Panc1 (cell line): ENCODE measurements at regions not wholly inside any gene's neighbourhood (a gene's known extent, or its start where the extent isn't known, plus 50 kb on each side); places are given as distances from the start of the nearest gene placed in this dataset.
A peak's percentile ranks its signal among the peaks of the same experiment; 100 is the strongest.
"Not testable (repeated sequence)": the region's sequence is repeated elsewhere in the genome, so short reads cannot be mapped to it uniquely, and the experiment has no call there.

Experiments
- ATAC-seq: fragments of 200-7000 bp; cut with Tn5 transposase; 2 replicates; pipeline ENCODE4 v1.9.1; 2020; ENCODE audit warnings: mild to moderate bottlenecking, moderate library complexity
- BruUV-seq: library from RNA; stranded (reverse); fragments of 400-500 nt; replicated peaks from 2 replicates; lab custom pipeline; 2021; lab: Mats Ljungman, UMichigan
- CTCF ChIA-PET: fragments of 300-600 bp; sonication (Branson Sonifier 250); formaldehyde crosslinking; loops from one replicate; lab custom pipeline; 2022; ENCODE audit warnings: antibody characterized with exemption; lab: Charles Lee
- POLR2A ChIA-PET: fragments of 300-600 bp; sonication (Branson Sonifier 250); formaldehyde crosslinking; loops from one replicate; lab custom pipeline; 2022; ENCODE audit warnings: antibody characterized with exemption; lab: Charles Lee
- DNase-seq: peaks from one replicate; pipeline ENCODE4 v3.0.0-alpha.2; 2010; ENCODE audit warnings: low read depth, low spot score
- H3K27ac ChIP-seq: 2 replicates; pipeline ENCODE4 v1.5.1; 2011; ENCODE audit warnings: mild to moderate bottlenecking, low read length, inconsistent platforms
- H3K27me3 ChIP-seq: fragments of 200-500 bp; sonication (Bioruptor generic); 2 replicates; pipeline ENCODE4 v1.6.0; 2014; ENCODE audit warnings: low read length, inconsistent platforms; ENCODE audit not compliant: control insufficient read depth, insufficient read depth
- H3K36me3 ChIP-seq: fragments of 200-500 bp; sonication (Bioruptor generic); 2 replicates; pipeline ENCODE4 v1.5.1; 2014; ENCODE audit warnings: inconsistent platforms, mild to moderate bottlenecking, low read length, moderate library complexity; ENCODE audit not compliant: control insufficient read depth, insufficient read depth
- H3K4me1 ChIP-seq: 2 replicates; pipeline ENCODE4 v1.5.1; 2011; ENCODE audit warnings: inconsistent platforms, mild to moderate bottlenecking, low read length, moderate library complexity; ENCODE audit not compliant: control insufficient read depth, insufficient read depth
- H3K4me3 ChIP-seq, 2 experiments: 2 replicates each; pipeline ENCODE4 v1.5.1; 2011 to 2012; ENCODE audit warnings: low read depth in 2 of 2, low read length in 2 of 2, mild to moderate bottlenecking in 2 of 2, inconsistent platforms in 1 of 2, moderate library complexity in 1 of 2
- H3K9me3 ChIP-seq: fragments of 200-500 bp; sonication (Bioruptor generic); 2 replicates; pipeline ENCODE4 v1.5.1; 2014; ENCODE audit warnings: low read depth, mild to moderate bottlenecking, inconsistent platforms, low read length, moderate library complexity; ENCODE audit not compliant: control insufficient read depth, insufficient read depth
- CTCF ChIP-seq: fragments of 450-650 bp; IDR thresholded peaks from 2 replicates; pipeline ENCODE4 v1.5.1; 2017; ENCODE audit warnings: mild to moderate bottlenecking
- POLR2AphosphoS5 ChIP-seq: IDR thresholded peaks from 2 replicates; pipeline ENCODE4 v1.6.1; 2012; ENCODE audit warnings: mild to moderate bottlenecking, low read depth, low read length, moderate library complexity
- REST ChIP-seq, 2 experiments: IDR thresholded peaks; 2 replicates each; pipeline ENCODE4 v1.6.1; 2011 to 2012; ENCODE audit warnings: low read depth in 2 of 2, control low read depth in 1 of 2, low read length in 1 of 2, mild to moderate bottlenecking in 1 of 2, moderate library complexity in 1 of 2; ENCODE audit not compliant: insufficient read depth in 1 of 2
- SIN3A ChIP-seq: IDR thresholded peaks from 2 replicates; pipeline ENCODE4 v1.6.1; 2012; ENCODE audit warnings: low read depth, mild to moderate bottlenecking, low read length, moderate library complexity, borderline replicate concordance; ENCODE audit not compliant: insufficient read depth
- TCF7L2 ChIP-seq: IDR thresholded peaks from 2 replicates; pipeline ENCODE4 v1.6.1; 2011; ENCODE audit warnings: mild to moderate bottlenecking, low read depth, low read length, inconsistent platforms
- in situ Hi-C: cut with HindIII; loops from 2 replicates; pipeline ENCODE4 v1.10.0; 2016; ENCODE audit warnings: low sequenced_read_pairs, low pct_unique_long_range_greater_than_20kb
- intact Hi-C: fragments of 100-400 bp; cut with micrococcal nuclease; formaldehyde crosslinking; loops from one replicate; pipeline ENCODE4 v1.10.0; 2022; ENCODE audit not compliant: unreplicated experiment

GRCh38 chr5:124609685-124610084, 136.8 kb downstream of the ZNF608 start:
- H3K9me3 ChIP-seq, H3K27me3 ChIP-seq, H3K36me3 ChIP-seq, H3K27ac ChIP-seq, POLR2A ChIA-PET, in situ Hi-C loops, CTCF ChIA-PET, H3K4me3 ChIP-seq, H3K4me1 ChIP-seq, ATAC-seq, intact Hi-C loops, DNase-seq, BruUV-seq: not testable (repeated sequence)

GRCh38 chr5:124606543-124606942, 139.9 kb downstream of the ZNF608 start:
- TF ChIP-seq SIN3A (no peak), CTCF (no peak), TCF7L2 (no peak), POLR2AphosphoS5 (no peak), REST (IDR thresholded peaks at IDR 0.05; ENCODE audit: insufficient read depth in 1 of 2, low read depth in 2 of 2, low read length in 1 of 2) (no peak)
- Histone ChIP-seq H3K36me3 (no peaks in the 10 kb centered on the region), H3K4me1 (peaks cover 13% of the 10 kb centered on the region), H3K27me3 (no peaks in the 10 kb centered on the region), H3K9me3 (no peaks in the 10 kb centered on the region), H3K4me3 (no peak overlapping the region), H3K27ac (peak overlapping the region; percentile 77)
- in situ Hi-C loops, result no loop called here
- no TSS peak for BruUV-seq
- DNase-seq (no peak), ATAC-seq (no peak)
- ChIA-PET CTCF (no interaction called here), POLR2A (no interaction called here)
- intact Hi-C loops, result no loop called here

- TF ChIP-seq CTCF (no peak), SIN3A (no peak), REST (IDR thresholded peaks at IDR 0.05; ENCODE audit: insufficient read depth in 1 of 2, low read depth in 2 of 2, low read length in 1 of 2) (no peak), POLR2AphosphoS5 (no peak), TCF7L2 (no peak)
- CTCF ChIA-PET, result no interaction called here
- intact Hi-C loops (no loop called here), in situ Hi-C loops (no loop called here)
- Histone ChIP-seq H3K9me3 (no peaks in the 10 kb centered on the region), H3K27ac (peak overlapping the region; percentile 80), H3K4me3 (no peak overlapping the region), H3K27me3 (no peaks in the 10 kb centered on the region), H3K36me3 (no peaks in the 10 kb centered on the region), H3K4me1 (peaks cover 13% of the 10 kb centered on the region)
- no TSS peak for BruUV-seq
- DNase-seq (no peak), ATAC-seq (no peak)
- POLR2A ChIA-PET, result no interaction called here
These were observed 140.3 kb downstream of the ZNF608 start for GRCh38 chr5:124606093-124606492.
